22Rv1 (cell line): ENCODE measurements at regions not wholly inside any gene's neighbourhood (a gene's known extent, or its start where the extent isn't known, plus 50 kb on each side); places are given as distances from the start of the nearest gene placed in this dataset.

ENCODE experiments used
- H3K27ac ChIP-seq: fragments of 450-650 bp; 2 replicates; pipeline ENCODE4 v1.5.1; 2017
- ZFX ChIP-seq: fragments of 450-650 bp; IDR thresholded peaks from 2 replicates; pipeline ENCODE4 v1.6.1; 2017; ENCODE audit warnings: antibody characterized with exemption, borderline replicate concordance
- TF ChIP-seq, protein P1 (sequence below): fragments of 450-650 bp; IDR thresholded peaks from 2 replicates; pipeline ENCODE4 v1.5.1; 2017; ENCODE audit warnings: mild to moderate bottlenecking

DNA sequence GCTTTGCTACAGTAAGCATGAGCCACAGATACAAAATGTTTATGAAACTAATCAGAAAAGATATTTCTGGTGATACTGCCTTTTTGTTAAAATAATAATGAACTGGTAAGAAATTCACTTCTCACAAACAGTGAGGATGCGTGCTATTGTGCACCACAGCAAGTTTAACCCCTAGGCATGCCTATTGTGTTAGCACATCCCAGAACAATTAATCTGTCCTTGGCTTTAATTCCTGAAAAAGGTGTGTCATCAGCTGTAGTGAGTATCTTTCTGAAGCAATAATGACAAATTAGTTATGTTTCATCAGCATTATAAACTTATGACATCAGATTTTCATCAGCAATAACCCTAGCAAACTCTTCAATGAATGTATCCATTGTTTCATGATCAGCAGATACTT, 1307.2 kb downstream of the EFNA5 start:
- TF ChIP-seq, protein P1, sequence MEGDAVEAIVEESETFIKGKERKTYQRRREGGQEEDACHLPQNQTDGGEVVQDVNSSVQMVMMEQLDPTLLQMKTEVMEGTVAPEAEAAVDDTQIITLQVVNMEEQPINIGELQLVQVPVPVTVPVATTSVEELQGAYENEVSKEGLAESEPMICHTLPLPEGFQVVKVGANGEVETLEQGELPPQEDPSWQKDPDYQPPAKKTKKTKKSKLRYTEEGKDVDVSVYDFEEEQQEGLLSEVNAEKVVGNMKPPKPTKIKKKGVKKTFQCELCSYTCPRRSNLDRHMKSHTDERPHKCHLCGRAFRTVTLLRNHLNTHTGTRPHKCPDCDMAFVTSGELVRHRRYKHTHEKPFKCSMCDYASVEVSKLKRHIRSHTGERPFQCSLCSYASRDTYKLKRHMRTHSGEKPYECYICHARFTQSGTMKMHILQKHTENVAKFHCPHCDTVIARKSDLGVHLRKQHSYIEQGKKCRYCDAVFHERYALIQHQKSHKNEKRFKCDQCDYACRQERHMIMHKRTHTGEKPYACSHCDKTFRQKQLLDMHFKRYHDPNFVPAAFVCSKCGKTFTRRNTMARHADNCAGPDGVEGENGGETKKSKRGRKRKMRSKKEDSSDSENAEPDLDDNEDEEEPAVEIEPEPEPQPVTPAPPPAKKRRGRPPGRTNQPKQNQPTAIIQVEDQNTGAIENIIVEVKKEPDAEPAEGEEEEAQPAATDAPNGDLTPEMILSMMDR, result no peak
- no peak for TF ChIP-seq ZFX
- H3K27ac ChIP-seq, result no peak overlapping the region

GRCh38 chr5:106361905-106362304, 1308.8 kb downstream of the EFNA5 start:
- no peak for TF ChIP-seq ZFX
- no peak overlapping the region for H3K27ac ChIP-seq

GRCh38 chr5:106331415-106331814, 1339.3 kb downstream of the EFNA5 start:
- H3K27ac ChIP-seq, result no peak overlapping the region
- no peak for TF ChIP-seq ZFX
- TF ChIP-seq, protein P1, result no peak

DNA sequence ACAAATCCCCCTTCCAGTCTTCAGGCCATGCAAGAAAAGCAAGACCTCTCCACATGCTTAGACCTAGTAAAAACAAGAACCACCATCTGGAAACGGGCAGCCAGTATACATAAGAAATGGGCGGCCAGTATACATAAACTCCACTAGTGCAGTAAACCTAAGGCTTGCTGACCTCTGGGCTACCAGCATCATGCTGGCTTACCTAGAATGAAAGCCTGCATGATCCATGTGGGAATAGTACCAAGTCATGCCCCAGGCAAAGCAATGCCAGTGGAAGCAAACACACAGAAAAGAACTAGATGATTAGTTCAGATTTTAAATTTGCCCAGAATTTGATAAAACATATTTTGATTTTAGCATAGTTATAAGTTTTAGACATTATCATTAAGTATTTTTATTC, 1346.4 kb downstream of the EFNA5 start:
- no peak overlapping the region for H3K27ac ChIP-seq
- no peak for TF ChIP-seq ZFX
- TF ChIP-seq, protein P1, result no peak

DNA sequence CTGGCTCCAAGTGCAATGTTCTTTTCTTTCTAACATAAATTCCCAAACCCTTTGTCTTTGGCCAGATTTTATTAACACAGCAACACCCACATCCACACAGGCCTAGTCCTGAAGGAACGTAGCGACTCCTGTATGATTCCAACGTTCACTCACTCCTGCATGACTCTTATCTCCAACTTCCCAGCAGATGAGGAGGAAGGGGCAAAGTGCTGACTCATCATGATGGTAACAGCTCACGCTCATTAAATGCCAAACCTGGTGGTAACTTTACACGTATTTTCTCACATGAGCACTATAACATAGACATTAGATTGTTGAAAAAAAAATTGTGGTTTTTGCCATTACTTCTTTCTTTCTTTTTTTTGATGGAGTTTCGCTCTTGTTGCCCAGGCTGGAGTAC, 1349.5 kb downstream of the EFNA5 start:
- no peak for TF ChIP-seq ZFX
- TF ChIP-seq, protein P1, result no peak
- no peak overlapping the region for H3K27ac ChIP-seq

GRCh38 chr5:106314221-106314824, 1356.4 kb downstream of the EFNA5 start:
- TF ChIP-seq ZFX, result no peak

GRCh38 chr5:106312360-106312759, 1358.4 kb downstream of the EFNA5 start:
- TF ChIP-seq, protein P1, result no peak
- no peak overlapping the region for H3K27ac ChIP-seq

More at GRCh38 chr5:106314221-106314824, 1356.4 kb downstream of the EFNA5 start:
- H3K27ac ChIP-seq, result no peak overlapping the region

- no peak for TF ChIP-seq ZFX
- TF ChIP-seq, protein P1, result no peak
- H3K27ac ChIP-seq, result no peak overlapping the region
Observed at GRCh38 chr5:106311230-106311915, 1359.4 kb downstream of the EFNA5 start.
